K562 (cell line): ENCODE measurements at regions not wholly inside any gene's neighbourhood (a gene's known extent, or its start where the extent isn't known, plus 50 kb on each side); places are given as distances from the start of the nearest gene placed in this dataset.

Source experiments
- BCLAF1 ChIP-seq, 2 experiments: fragments of 450-650 bp in 1 of 2; IDR thresholded peaks; 2 replicates each; pipeline ENCODE4 v1.6.1; 2011 to 2017; ENCODE audit warnings: low read depth in 2 of 2, antibody characterized with exemption in 1 of 2, borderline replicate concordance in 1 of 2, low read length in 1 of 2, mild to moderate bottlenecking in 1 of 2, mixed read lengths in 1 of 2; ENCODE audit not compliant: control insufficient read depth in 1 of 2
- CTCF ChIP-seq, 3 experiments: IDR thresholded peaks in 2 of 3; conservative IDR thresholded peaks in 1 of 3; 2 replicates each; pipeline ENCODE4 v1.5.1; 2011 to 2012; ENCODE audit warnings: low read length in 3 of 3, mild to moderate bottlenecking in 3 of 3, control low read depth in 2 of 3, improper control_type of control experiment in 1 of 3, inconsistent platforms in 1 of 3, low read depth in 1 of 3, mixed read lengths in 1 of 3, moderate library complexity in 1 of 3; ENCODE audit not compliant: insufficient read depth in 2 of 3
- EZH2 ChIP-seq: IDR thresholded peaks from 2 replicates; pipeline ENCODE4 v1.6.1; 2012; ENCODE audit warnings: low read depth, mild to moderate bottlenecking, inconsistent platforms, low read length, borderline replicate concordance
- KDM5B ChIP-seq: fragments of 200-600 bp; sonication (generic); IDR thresholded peaks from 2 replicates; pipeline ENCODE4 v1.6.1; 2012; ENCODE audit warnings: low read depth, mild to moderate bottlenecking, moderate library complexity, low read length, control low read depth, inconsistent platforms; ENCODE audit not compliant: insufficient replicate concordance
- PCBP2 ChIP-seq: fragments of 200-400 bp; formaldehyde crosslinking; IDR thresholded peaks from 2 replicates; pipeline ENCODE4 v1.6.1; 2018; ENCODE audit warnings: low read length, low read depth, mild to moderate bottlenecking, moderate library complexity; ENCODE audit not compliant: poor library complexity, severe bottlenecking
- POLR2A ChIP-seq: fragments of 450-650 bp; conservative IDR thresholded peaks from 2 replicates; pipeline ENCODE4 v1.6.1; 2016
- STAG1 ChIP-seq: sonication (generic); formaldehyde crosslinking; IDR thresholded peaks from 2 replicates; pipeline ENCODE4 v1.5.0; 2020; ENCODE audit warnings: missing genetic modification reagents, borderline replicate concordance
- TAF15 ChIP-seq: fragments of 200-400 bp; formaldehyde crosslinking; IDR thresholded peaks from 2 replicates; pipeline ENCODE4 v1.6.1; 2017; ENCODE audit warnings: mild to moderate bottlenecking, low read depth, low read length, moderate library complexity
- U2AF2 ChIP-seq: fragments of 200-400 bp; formaldehyde crosslinking; optimal IDR thresholded peaks from 2 replicates; pipeline ENCODE3; 2017; ENCODE audit warnings: low read depth, mild to moderate bottlenecking, low read length
- ZNF589 ChIP-seq: fragments of 200-800 bp; sonication (Bioruptor generic); IDR thresholded peaks from 2 replicates; pipeline ENCODE4 v1.6.1; 2016; ENCODE audit warnings: low read depth, missing genetic modification characterization, missing compliant biosample characterization
- ZNF764 ChIP-seq: fragments of 250-450 bp; sonication (Bioruptor Pico); IDR thresholded peaks from 2 replicates; pipeline ENCODE4 v1.4.0; 2020; ENCODE audit warnings: low read depth, mild to moderate bottlenecking, moderate library complexity

- TF ChIP-seq KDM5B (no peak), U2AF2 (no peak), ZNF589 (CRISPR knock-in tag) (no peak), BCLAF1 (IDR thresholded peaks at IDR 0.05; ENCODE audit: borderline replicate concordance in 1 of 2, control insufficient read depth in 1 of 2, low read depth in 2 of 2, low read length in 1 of 2) (no peak), PCBP2 (no peak), CTCF (IDR thresholded peaks at IDR 0.05 in 2 of 3, conservative IDR thresholded peaks at IDR 0.05 in 1 of 3; ENCODE audit: insufficient read depth in 2 of 3, low read depth in 1 of 3, low read length in 3 of 3) (no peak), EZH2 (no peak), TAF15 (no peak), ZNF764 (no peak), POLR2A (no peak), STAG1 (CRISPR knock-in tag) (no peak)
Measured at GRCh38 chr1:5811419-5811818, 180.8 kb downstream of the NPHP4 start.
